ENCODE measurements at regions not wholly inside any gene's neighbourhood (a gene's known extent, or its start where the extent isn't known, plus 50 kb on each side); places are given as distances from the start of the nearest gene placed in this dataset.

DNA sequence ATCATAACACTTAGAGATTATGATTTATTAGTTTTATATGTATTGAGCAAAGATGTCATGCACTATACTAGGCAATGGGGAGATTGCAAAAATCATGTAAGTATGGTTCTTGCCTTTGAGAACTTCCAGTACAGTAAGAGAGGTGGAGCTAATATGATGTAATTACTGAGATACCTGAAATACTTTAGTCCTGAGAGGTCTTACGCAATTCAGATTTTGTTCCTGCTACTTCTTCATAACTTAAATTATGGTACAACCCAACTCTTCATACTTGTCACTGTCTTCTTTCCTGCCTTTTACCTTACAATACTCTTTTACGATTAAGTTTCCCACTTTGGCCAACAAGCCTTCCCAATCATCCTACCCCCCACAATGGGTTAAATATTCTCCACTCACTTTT lies 564.2 kb upstream of the PITX2 start:
- TF ChIP-seq, protein P1, sequence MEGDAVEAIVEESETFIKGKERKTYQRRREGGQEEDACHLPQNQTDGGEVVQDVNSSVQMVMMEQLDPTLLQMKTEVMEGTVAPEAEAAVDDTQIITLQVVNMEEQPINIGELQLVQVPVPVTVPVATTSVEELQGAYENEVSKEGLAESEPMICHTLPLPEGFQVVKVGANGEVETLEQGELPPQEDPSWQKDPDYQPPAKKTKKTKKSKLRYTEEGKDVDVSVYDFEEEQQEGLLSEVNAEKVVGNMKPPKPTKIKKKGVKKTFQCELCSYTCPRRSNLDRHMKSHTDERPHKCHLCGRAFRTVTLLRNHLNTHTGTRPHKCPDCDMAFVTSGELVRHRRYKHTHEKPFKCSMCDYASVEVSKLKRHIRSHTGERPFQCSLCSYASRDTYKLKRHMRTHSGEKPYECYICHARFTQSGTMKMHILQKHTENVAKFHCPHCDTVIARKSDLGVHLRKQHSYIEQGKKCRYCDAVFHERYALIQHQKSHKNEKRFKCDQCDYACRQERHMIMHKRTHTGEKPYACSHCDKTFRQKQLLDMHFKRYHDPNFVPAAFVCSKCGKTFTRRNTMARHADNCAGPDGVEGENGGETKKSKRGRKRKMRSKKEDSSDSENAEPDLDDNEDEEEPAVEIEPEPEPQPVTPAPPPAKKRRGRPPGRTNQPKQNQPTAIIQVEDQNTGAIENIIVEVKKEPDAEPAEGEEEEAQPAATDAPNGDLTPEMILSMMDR (IDR thresholded peaks at IDR 0.05) = no peak
- TF ChIP-seq EP300 (IDR thresholded peaks at IDR 0.05) (no peak), POLR2A (IDR thresholded peaks at IDR 0.05) (no peak)
